ENCODE measurements at regions not wholly inside any gene's neighbourhood (a gene's known extent, or its start where the extent isn't known, plus 50 kb on each side); places are given as distances from the start of the nearest gene placed in this dataset.

DNA sequence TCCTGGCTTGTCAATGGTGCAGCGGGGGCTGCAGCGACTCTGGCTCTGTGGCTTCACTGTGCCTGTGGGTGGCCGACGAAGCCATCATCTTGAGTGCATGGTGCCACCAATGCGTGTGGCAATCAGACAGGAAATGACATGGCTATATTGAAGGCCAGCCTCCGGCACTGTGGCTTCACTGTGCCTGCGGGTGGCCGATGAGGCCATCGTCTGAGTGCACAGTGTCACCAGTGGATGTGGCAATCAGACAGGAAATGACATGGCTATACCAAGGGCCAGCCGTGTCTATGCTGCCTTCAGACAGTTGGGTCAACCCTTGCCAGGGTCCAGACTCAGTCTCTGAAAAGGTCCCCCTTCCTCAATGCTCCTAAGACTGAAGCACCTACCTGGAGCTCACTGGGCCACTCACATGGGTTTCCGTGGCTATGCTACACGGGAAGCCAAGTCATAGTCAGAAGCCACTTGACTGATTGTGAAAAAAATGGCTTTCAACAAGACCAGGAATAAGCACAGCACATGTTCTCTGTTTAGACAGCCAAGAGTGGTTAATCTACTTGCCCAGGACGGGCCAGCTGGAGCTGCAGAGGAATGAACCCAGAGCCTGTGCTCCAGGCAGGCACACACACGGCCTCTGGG lies 67.5 kb upstream of the S1PR3 start:
- 50 to 69% methylated on average over 1 to 5 of the region's 14 CpGs for WGBS, 2 donors (ENCODE audit: low coverage in 1 of 2)
- Histone ChIP-seq H3K9me3 (no peaks in the 10 kb centered on the region), H3K4me3 (no peak overlapping the region), H3K36me3 (no peaks in the 10 kb centered on the region), H3K4me1 (peaks cover 0 to 12% (median 5%) of the 10 kb centered on the region in 3 donors), H3K27me3 (no peaks in the 10 kb centered on the region), H3K27ac (no peak overlapping the region)
- TF ChIP-seq EP300 (IDR thresholded peaks at IDR 0.05) (no peak), POLR2A (IDR thresholded peaks at IDR 0.05) (no peak), POLR2AphosphoS5 (IDR thresholded peaks at IDR 0.05) (no peak)
- TF ChIP-seq, protein P1, sequence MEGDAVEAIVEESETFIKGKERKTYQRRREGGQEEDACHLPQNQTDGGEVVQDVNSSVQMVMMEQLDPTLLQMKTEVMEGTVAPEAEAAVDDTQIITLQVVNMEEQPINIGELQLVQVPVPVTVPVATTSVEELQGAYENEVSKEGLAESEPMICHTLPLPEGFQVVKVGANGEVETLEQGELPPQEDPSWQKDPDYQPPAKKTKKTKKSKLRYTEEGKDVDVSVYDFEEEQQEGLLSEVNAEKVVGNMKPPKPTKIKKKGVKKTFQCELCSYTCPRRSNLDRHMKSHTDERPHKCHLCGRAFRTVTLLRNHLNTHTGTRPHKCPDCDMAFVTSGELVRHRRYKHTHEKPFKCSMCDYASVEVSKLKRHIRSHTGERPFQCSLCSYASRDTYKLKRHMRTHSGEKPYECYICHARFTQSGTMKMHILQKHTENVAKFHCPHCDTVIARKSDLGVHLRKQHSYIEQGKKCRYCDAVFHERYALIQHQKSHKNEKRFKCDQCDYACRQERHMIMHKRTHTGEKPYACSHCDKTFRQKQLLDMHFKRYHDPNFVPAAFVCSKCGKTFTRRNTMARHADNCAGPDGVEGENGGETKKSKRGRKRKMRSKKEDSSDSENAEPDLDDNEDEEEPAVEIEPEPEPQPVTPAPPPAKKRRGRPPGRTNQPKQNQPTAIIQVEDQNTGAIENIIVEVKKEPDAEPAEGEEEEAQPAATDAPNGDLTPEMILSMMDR (IDR thresholded peaks at IDR 0.05), result no peak
- ATAC-seq, result peak; percentile 36

DNA sequence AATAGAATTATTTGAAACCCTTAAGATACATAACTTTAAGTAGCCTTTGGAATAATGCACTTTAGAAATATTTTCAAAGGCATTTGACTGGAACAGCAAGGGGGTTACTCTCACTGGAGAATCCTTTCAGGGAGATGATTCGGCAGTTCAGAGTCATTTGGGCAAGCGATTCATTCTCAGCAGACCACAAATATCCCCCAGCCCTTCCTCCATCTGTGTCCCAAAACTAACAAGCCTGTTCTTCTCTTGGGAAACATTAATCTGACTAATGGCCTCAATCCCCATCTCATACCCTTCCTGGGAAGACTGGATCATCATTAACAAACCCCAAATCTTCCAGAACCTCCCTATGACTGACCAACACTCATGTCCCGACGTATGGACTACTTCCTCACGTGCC lies 65.8 kb upstream of the S1PR3 start:
- Histone ChIP-seq H3K9me3 (no peaks in the 10 kb centered on the region), H3K27ac (no peak overlapping the region), H3K4me3 (no peak overlapping the region), H3K4me1 (peaks cover 0 to 12% (median 5%) of the 10 kb centered on the region in 3 donors), H3K36me3 (no peaks in the 10 kb centered on the region), H3K27me3 (no peaks in the 10 kb centered on the region)
- no peak for ATAC-seq
- TF ChIP-seq POLR2A (IDR thresholded peaks at IDR 0.05) (no peak), EP300 (IDR thresholded peaks at IDR 0.05) (no peak), POLR2AphosphoS5 (IDR thresholded peaks at IDR 0.05) (no peak)
- TF ChIP-seq, protein P1 (IDR thresholded peaks at IDR 0.05), result no peak
- WGBS, 2 donors (ENCODE audit: low coverage in 1 of 2), result 91% methylated on average over 2 of the region's 5 CpGs; no CpG with 5 or more reads in 1 of the 2 donors

DNA sequence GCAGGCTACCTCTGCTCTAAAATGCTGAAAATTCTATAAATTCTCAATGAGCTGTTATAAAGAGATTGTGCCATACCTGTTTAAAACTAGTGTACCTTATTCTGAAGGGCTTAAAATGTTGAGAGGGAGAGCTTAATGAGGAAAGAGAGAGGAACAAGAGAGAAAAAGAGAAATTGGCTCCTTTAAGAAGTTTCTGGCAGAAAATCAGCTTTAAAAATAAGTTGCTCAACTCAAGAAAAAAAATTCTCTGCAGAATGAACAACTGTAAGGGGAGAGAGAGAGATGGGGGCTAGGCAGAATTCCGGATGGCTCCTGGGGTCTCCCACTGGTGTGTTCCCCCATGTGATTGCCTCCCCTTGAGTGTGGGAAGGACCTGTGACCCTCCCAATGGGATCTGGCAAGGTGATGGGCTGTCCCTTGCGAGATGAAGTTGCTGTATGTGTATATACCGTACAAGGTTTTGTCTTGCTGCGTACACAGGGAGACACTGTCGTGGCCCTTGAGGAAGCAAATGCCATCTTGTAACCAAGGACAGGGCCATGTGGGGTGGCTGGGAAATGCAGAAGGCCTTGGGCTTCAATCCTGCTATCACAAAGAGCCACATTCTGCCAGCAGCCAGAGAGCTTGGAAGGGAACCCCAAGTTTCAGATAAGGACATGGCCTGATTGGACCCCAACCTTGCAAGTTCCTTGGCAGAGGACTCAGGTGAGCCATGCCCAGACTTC lies 64.3 kb upstream of the S1PR3 start:
- TF ChIP-seq POLR2A (IDR thresholded peaks at IDR 0.05) (no peak), POLR2AphosphoS5 (IDR thresholded peaks at IDR 0.05) (no peak), EP300 (IDR thresholded peaks at IDR 0.05) (no peak)
- TF ChIP-seq, protein P1 (IDR thresholded peaks at IDR 0.05), result no peak
- no peak for ATAC-seq
- no peak overlapping the region for H3K4me3 ChIP-seq
- no peaks in the 10 kb centered on the region for H3K27me3 ChIP-seq
- H3K36me3 ChIP-seq, result no peaks in the 10 kb centered on the region
- no peaks in the 10 kb centered on the region for H3K9me3 ChIP-seq
- peaks cover 0 to 12% (median 5%) of the 10 kb centered on the region in 3 donors for H3K4me1 ChIP-seq
- H3K27ac ChIP-seq, result no peak overlapping the region
- 53 to 56% methylated on average over 4 of the region's 5 CpGs for WGBS, 2 donors (ENCODE audit: low coverage in 1 of 2)

DNA sequence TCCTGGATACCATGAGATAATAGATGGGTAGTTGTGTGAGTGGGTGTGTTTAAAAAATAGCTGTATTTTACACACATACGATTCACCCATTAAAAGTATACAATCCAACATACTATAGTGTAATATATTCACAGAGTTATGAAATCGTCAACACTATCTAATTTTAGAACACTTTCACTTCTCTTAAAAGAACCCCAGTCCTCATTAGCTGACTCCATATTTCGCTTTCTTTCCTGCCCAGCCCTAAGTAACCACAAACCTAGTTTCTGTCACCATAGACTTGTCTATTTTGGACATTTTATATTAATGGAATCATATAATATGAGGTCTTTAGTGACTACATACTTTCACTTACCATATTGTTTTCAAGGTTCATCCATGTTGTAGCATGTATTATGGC lies 63.8 kb upstream of the S1PR3 start:
- Histone ChIP-seq H3K4me1 (peaks cover 0 to 12% (median 5%) of the 10 kb centered on the region in 3 donors), H3K27ac (no peak overlapping the region), H3K27me3 (no peaks in the 10 kb centered on the region), H3K36me3 (no peaks in the 10 kb centered on the region), H3K9me3 (no peaks in the 10 kb centered on the region), H3K4me3 (no peak overlapping the region)
- TF ChIP-seq EP300 (IDR thresholded peaks at IDR 0.05), result no peak
- TF ChIP-seq, protein P1 (IDR thresholded peaks at IDR 0.05), result no peak
- no peak for TF ChIP-seq POLR2AphosphoS5 (IDR thresholded peaks at IDR 0.05)
- TF ChIP-seq POLR2A (IDR thresholded peaks at IDR 0.05), result no peak
- ATAC-seq, result no peak
- 57 to 67% methylated on average over 3 of the region's 3 CpGs for WGBS, 2 donors (ENCODE audit: low coverage in 1 of 2)

DNA sequence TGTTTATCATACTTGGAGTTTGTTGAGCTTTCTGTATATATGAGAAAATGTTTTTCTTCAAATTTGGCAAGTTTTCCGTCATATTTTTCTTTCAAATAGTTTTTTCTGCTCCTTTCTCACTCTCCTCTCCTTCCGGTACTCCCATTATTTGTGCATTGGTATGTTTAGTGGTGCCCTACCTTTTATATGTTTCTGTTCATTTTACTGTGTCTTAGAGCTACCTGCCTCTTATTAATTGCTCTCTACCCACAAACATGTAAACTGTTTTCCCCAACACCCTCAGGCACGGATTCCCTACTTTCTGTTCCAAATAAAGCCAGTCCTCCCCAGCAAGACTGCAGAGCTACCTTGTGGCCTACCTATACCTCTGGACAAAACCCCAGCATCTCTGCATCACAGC lies 60.6 kb upstream of the S1PR3 start:
- Histone ChIP-seq H3K9me3 (no peaks in the 10 kb centered on the region), H3K4me1 (peaks cover 0 to 20% (median 5%) of the 10 kb centered on the region in 3 donors), H3K36me3 (no peaks in the 10 kb centered on the region), H3K4me3 (no peak overlapping the region), H3K27ac (no peak overlapping the region), H3K27me3 (no peaks in the 10 kb centered on the region)
- TF ChIP-seq POLR2AphosphoS5 (IDR thresholded peaks at IDR 0.05) (no peak), EP300 (IDR thresholded peaks at IDR 0.05) (no peak), POLR2A (IDR thresholded peaks at IDR 0.05) (no peak)
- TF ChIP-seq, protein P1 (IDR thresholded peaks at IDR 0.05), result no peak
- no peak for ATAC-seq
- WGBS, 2 donors (ENCODE audit: low coverage in 1 of 2), result 71 to 100% methylated on average over 2 to 3 of the region's 3 CpGs

Data from gastroesophageal sphincter (tissue), 4 donors.